ENCODE measurements at regions not wholly inside any gene's neighbourhood (a gene's known extent, or its start where the extent isn't known, plus 50 kb on each side); places are given as distances from the start of the nearest gene placed in this dataset.

DNA sequence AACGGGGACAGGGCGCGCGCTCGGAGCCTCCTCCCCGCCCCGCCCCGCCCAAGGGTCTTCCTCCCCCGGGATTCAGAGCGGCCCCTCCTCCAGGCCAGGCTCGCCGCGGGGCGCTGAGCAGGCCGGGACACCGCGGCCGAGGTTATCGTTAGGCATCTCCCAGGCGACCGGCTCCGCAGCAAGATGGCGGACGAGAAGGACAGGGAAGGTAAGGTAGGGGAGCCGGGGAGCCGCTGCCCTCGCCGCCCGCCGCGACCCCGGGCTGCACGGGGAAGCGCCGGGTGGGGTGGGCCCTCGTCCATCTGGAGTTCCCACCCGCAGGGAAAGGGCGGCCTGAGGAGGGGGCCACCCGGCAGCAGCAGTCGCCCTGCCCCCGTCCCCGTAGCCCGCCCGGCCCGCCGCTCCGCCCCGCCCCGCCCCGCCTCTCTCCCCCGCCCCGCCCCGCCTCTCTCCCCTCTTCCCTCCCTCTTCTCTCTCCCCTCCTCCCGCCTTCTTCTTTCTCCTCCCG, 105.9 kb upstream of the HNRNPU start:
- peak; percentile 88 for DNase-seq

DNA sequence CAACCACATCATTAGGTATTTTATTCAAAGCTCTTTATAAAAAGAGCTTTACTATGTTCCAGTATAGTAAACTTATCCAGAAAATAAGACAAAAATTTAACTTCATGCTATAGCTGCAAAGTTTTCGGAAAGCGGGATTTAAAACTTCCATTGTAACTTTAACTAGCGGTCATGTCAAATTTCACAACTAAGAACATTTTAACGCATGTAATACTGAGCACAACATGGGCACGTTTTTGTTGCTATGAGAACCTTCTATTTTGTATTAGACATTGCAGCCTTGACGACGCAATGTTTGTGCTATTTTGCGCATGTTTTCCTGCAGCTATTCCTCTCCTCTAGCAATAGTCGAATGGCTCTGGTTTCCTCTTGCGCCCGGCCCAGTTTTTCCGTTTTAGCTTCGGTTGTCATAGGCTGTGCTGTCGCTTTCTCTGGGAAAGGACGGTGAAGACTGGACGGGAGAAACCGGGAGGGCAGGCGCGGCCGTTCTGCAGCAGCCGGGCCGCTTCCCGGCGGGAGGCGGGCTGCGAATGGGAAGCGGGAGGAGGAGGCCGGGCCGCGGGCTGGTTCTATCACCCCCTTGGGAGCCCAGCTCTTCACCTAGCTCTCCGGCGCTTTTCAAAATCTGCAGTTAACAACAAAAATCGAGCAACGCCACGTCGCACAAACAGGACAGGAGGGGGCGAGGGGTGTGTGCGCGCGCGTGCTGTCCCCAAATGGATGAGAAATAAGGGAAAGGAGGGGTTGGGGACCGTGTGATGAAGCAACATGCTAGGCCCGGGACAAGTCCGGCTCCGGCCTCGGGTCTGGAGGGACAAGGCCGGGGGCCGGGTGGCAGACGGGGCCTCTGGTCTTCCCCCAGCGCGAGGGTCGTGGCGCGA, 105.3 kb upstream of the HNRNPU start:
- DNase-seq: peak; percentile 84

DNA sequence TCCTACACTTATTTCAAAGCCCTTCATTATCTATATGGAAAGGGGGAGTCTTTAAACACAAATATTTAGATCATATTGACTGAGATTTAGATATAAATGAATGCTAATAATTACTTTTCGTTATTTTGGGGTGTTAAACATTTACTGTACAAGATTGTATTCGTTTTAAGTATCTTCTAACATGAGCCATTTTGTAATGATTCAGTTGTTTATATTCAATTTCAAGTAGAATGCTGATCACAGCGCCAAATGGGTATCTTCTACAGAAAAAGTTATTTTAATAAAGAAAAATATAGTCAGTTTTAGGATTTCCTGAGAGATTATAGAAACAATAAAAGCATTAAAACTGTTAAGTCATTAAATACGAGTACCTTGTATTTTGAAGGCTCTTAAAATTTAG, 104.5 kb upstream of the HNRNPU start:
- no peak for DNase-seq

DNA sequence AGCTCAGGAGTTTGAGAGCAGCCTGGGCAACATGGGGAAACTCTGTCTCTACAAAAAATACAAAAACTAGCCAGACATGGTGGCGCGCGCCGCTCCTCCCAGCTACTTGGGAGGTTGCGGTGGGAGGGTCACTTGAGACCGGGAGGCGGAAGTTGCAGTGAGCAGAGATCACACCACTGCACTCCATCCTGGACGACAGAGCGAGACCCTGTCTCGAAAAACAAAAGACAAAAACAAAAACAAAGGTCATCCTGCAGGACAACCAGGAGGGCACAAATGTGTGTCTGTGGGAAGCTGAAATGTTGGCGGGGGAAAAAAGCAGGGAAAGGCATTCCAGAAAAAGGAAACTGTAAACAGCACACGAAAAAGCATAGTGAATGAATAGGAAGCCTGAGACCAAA, 104.1 kb upstream of the HNRNPU start:
- DNase-seq: no peak

- DNase-seq: no peak
Observed at GRCh38 chr1:244967159-244967558, 102.8 kb upstream of the HNRNPU start.

- no peak for DNase-seq
Observed at GRCh38 chr1:244965185-244966030, 101.1 kb upstream of the HNRNPU start.

- no peak for DNase-seq
Observed at GRCh38 chr1:244964112-244964971, 100.0 kb upstream of the HNRNPU start.

DNA sequence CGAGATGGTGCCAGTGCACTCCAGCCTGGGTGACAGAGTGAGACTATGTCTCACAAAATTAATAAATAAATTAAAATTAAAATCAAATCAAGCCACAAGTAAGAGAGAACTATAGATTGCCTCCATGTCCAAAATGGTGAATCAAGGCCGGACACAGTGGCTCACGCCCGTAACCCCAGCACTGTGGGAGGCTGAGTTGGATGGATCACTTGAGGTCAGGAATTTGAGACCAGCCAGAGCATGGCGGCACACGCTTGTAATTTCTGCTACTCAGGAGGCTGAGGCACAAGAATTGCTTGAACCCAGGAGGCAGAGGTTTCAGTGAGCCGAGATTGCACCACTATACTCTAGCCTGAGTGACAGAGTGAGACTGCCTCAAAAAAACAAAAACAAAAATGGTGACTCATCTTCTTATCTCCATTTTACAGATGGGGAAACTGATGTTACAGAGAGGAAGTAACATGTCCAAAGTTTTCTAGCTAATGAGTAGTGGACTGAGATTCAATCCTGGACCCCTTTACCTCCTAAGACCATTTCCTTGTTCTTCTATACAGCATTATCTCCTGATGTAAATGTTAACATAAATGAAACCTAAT, 99.0 kb upstream of the HNRNPU start:
- DNase-seq: no peak

GRCh38 chr1:244962130-244962529, 97.8 kb upstream of the HNRNPU start:
- no peak for DNase-seq

- no peak for DNase-seq
Observed at GRCh38 chr1:244960904-244961303, 96.6 kb upstream of the HNRNPU start.

GRCh38 chr1:244958593-244958992, 94.2 kb upstream of the HNRNPU start:
- no peak for DNase-seq

DNA sequence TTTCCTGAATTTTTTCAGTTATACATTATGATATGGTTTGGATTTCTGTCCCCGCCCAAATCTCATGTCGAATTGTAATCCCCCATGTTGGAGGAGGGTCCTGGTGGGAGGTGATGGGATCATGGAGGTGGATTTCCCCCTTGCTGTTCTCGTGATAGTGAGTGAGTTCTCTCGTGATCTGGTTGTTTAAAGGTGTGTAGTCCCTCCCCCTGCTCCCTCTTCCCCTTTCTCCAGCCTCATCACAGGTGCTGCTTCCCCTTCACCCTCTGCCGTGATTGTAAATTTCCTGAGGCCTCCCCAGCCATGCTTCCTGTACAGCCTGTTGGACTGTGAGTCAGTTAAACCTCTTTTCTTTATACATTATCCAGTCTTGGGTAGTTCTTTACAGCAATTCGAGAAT, 93.2 kb upstream of the HNRNPU start:
- DNase-seq: no peak

DNA sequence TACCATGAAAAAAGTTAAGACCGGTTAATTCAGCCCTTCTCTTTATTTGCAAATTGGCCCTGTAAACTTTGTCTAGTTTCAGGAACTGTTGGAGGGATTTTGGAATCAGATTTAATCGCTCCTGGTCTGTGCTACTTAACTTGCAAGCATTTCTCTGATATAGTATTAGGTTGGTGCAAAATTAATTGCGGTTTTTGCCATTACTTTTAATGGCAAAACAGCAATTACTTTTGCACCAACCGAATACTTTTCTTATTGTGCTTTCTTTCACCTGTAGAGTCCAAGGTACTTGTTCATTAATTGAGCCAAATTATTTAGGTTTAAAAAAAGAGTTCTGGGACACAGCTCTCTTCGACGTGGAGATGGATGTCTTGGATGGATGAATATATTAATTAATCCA, 92.8 kb upstream of the HNRNPU start:
- DNase-seq: no peak

GRCh38 chr1:244955661-244956060, 91.3 kb upstream of the HNRNPU start:
- no peak for DNase-seq

DNA sequence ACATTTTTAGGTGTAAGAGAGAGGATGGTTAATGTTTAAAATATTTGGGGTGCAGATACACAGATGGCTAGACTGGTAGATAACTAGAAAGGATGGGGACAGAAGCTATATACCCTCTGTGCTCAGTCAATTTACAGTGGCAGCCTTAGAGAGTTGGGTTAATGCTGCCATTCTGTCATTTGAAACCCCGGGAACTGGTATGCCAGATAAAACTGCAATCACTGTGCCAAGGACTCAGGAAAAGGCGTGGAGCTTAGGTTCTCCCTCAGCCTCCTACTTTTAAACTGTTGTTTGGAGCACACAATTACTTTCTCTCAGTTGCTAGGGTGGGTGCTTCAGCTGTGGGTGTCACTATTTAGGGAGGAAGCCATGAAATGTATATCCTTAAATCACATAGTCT, 90.0 kb upstream of the HNRNPU start:
- DNase-seq: no peak

- no peak for DNase-seq
Observed at GRCh38 chr1:244953901-244954300, 89.6 kb upstream of the HNRNPU start.

DNA sequence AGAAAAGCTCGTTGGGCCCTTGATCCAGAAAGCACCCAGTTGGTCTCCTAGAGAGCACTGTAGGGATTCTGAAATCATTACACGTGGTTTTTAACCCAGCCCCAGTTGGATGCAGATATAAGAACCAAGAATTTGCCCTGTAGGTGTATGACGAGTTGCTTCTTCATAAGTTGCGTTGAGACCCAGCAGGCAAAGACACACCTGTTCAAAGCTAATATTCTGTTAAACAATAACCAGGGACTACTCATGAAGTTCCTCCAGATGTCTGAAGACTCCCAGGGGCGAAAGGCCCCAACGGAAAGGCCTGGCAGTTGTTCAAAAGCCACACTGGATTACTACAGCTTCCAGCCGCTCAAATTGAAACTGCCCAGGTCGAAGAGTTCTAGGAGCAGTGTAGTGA, 88.6 kb upstream of the HNRNPU start:
- no peak for DNase-seq

GRCh38 chr1:244952280-244952933, 88.1 kb upstream of the HNRNPU start:
- DNase-seq: no peak

GRCh38 chr1:244948416-244948815, 84.1 kb upstream of the HNRNPU start:
- no peak for DNase-seq

DNA sequence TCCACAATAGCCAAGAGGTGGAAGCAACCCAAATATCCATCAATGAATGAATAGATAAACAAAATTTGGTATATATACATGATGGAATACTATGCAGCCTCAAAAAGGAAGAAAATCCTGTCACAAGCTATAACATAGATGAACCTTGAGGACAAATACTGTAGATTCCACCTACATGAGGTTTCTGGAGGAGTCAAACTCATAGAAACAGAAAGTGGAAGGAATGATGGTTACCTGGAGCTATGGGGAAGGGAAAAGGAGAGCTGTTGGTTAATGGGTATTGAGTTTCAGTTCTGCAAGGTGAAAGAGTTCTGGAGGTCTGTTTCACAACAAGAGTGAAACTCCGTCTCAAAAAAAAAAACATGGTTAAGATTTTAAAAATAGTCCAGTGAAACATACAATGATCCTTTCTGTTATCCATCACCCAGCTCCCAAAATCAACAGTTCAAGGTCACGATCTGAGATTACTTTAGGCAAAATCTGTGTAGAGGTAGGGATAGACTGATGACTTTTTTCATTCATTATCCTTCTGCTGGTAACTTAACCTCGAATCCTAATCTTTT, 80.8 kb upstream of the HNRNPU start:
- DNase-seq: no peak

- no peak for DNase-seq
Observed at GRCh38 chr1:244941121-244941520, 76.8 kb upstream of the HNRNPU start.

DNA sequence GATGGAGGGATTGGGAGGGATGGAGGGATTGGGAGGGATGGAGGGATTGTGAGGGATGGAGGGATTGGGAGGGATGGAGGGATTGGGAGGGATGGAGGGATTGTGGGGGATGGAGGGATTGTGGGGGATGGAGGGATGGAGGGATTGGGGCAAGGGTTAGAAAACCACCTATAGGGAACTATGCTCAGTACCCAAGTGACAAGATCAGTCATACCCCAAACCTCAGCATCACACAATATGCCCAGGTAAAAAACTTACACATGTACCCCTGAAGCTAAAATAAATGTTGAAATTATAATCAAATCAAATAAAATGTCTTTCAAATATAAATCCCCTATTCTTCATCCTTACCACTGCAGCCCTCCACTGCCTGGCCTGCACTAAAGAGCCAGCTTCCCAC, 72.8 kb upstream of the HNRNPU start:
- DNase-seq: no peak

Measured in NCI-H1436 (cell line).